H1 (cell line): ENCODE measurements at regions not wholly inside any gene's neighbourhood (a gene's known extent, or its start where the extent isn't known, plus 50 kb on each side); places are given as distances from the start of the nearest gene placed in this dataset.

ENCODE experiments used
- CTCF ChIA-PET: fragments of 300-600 bp; sonication (Branson Sonifier 250); formaldehyde crosslinking; loops from one replicate; lab custom pipeline; 2021; ENCODE audit not compliant: partially characterized antibody; lab: Charles Lee
- POLR2A ChIA-PET: fragments of 300-600 bp; sonication (Branson Sonifier 250); formaldehyde crosslinking; loops from one replicate; lab custom pipeline; 2021; ENCODE audit warnings: inconsistent platforms; ENCODE audit not compliant: partially characterized antibody; lab: Charles Lee
- DNase-seq, 2 experiments: peaks; one replicate each; pipeline versions ENCODE4 v3.0.0 to v3.0.0-alpha.2; 2010 to 2022; ENCODE audit warnings: low spot score in 2 of 2, low read depth in 1 of 2, mixed read lengths in 1 of 2
- FAIRE-seq: peaks from 2 replicates; lab custom pipeline; 2011; peaks lifted over from hg19 to GRCh38; lab: Jason Lieb, UNC
- H2AFZ ChIP-seq: 2 replicates; pipeline ENCODE4 v1.8.1; 2012; ENCODE audit warnings: low read length, inconsistent platforms
- H2AK5ac ChIP-seq: 2 replicates; pipeline ENCODE4 v1.6.1; 2013; ENCODE audit warnings: low read depth, low read length
- H2BK120ac ChIP-seq: replicated peaks from 2 replicates; pipeline ENCODE3; 2013; ENCODE audit warnings: low read depth, low read length, inconsistent platforms
- H2BK12ac ChIP-seq: 2 replicates; pipeline ENCODE4 v1.6.1; 2013; ENCODE audit warnings: low read depth, low read length
- H2BK15ac ChIP-seq: 2 replicates; pipeline ENCODE4 v1.6.1; 2013; ENCODE audit warnings: low read length
- H2BK20ac ChIP-seq: 2 replicates; pipeline ENCODE4 v1.6.1; 2013; ENCODE audit warnings: low read length
- H2BK5ac ChIP-seq: 2 replicates; pipeline ENCODE4 v1.6.1; 2013; ENCODE audit warnings: low read depth, low read length
- H3K14ac ChIP-seq: 2 replicates; pipeline ENCODE4 v1.6.1; 2013; ENCODE audit warnings: inconsistent platforms; ENCODE audit not compliant: insufficient read length
- H3K18ac ChIP-seq: 2 replicates; pipeline ENCODE4 v1.6.1; 2013; ENCODE audit warnings: low read length; ENCODE audit errors: extremely low read depth
- H3K23ac ChIP-seq: 2 replicates; pipeline ENCODE4 v1.6.1; 2013; ENCODE audit warnings: inconsistent platforms; ENCODE audit not compliant: insufficient read length
- H3K23me2 ChIP-seq: 2 replicates; pipeline ENCODE4 v1.6.1; 2013; ENCODE audit warnings: low read depth, low read length
- H3K27ac ChIP-seq: 2 replicates; pipeline ENCODE4 v1.6.1; 2011; ENCODE audit warnings: low read depth, low read length, inconsistent platforms
- H3K27me3 ChIP-seq, 4 experiments: replicated peaks in 1 of 4; 1 replicate in 1 of 4; 2 replicates in 3 of 4; pipeline versions ENCODE4 v1.6.1 to v1.8.1; 2011 to 2013; ENCODE audit warnings: low read length in 3 of 4, mild to moderate bottlenecking in 3 of 4, inconsistent platforms in 2 of 4, mixed read lengths in 2 of 4, moderate library complexity in 1 of 4; ENCODE audit not compliant: control insufficient read depth in 3 of 4, insufficient read depth in 3 of 4; ENCODE audit errors: extremely low read depth in 1 of 4
- H3K36me3 ChIP-seq, 4 experiments: 2 replicates each; pipeline versions ENCODE4 v1.6.1 to v1.8.1; 2011 to 2013; ENCODE audit warnings: mild to moderate bottlenecking in 4 of 4, low read length in 3 of 4, moderate library complexity in 2 of 4, control low read depth in 1 of 4, inconsistent platforms in 1 of 4; ENCODE audit not compliant: insufficient read depth in 4 of 4, control insufficient read depth in 2 of 4
- H3K4ac ChIP-seq: replicated peaks from 2 replicates; pipeline ENCODE3; 2013; ENCODE audit warnings: low read length, low read depth, mixed read lengths, inconsistent platforms; ENCODE audit not compliant: insufficient read length
- H3K4me1 ChIP-seq, 4 experiments: replicated peaks in 1 of 4; 1 replicate in 1 of 4; 2 replicates in 3 of 4; pipeline versions ENCODE4 v1.6.1 to v1.8.1; 2011 to 2013; ENCODE audit warnings: low read length in 3 of 4, inconsistent platforms in 2 of 4, mixed read lengths in 1 of 4; ENCODE audit not compliant: insufficient read depth in 4 of 4, control insufficient read depth in 3 of 4
- H3K4me2 ChIP-seq, 2 experiments: 2 replicates each; pipeline versions ENCODE4 v1.6.1 to v1.8.1; 2011 to 2013; ENCODE audit warnings: low read depth in 2 of 2, low read length in 2 of 2, control low read depth in 1 of 2, inconsistent platforms in 1 of 2, mild to moderate bottlenecking in 1 of 2; ENCODE audit not compliant: insufficient read depth in 1 of 2
- H3K4me3 ChIP-seq, 4 experiments: fragments of 200-600, 300-600 bp in 1 of 4; sonication (generic), shearing (Covaris generic), sonication (Bioruptor Twin) in 1 of 4; 2 replicates each; pipeline versions ENCODE4 v1.5.1 to v1.8.1; 2011 to 2016; ENCODE audit warnings: low read length in 4 of 4, low read depth in 3 of 4, control low read depth in 2 of 4, inconsistent platforms in 2 of 4, mild to moderate bottlenecking in 2 of 4, mixed read lengths in 1 of 4, moderate library complexity in 1 of 4; ENCODE audit not compliant: insufficient read depth in 2 of 4; ENCODE audit errors: extremely low read depth in 1 of 4
- H3K56ac ChIP-seq: replicated peaks from 2 replicates; pipeline ENCODE3; 2013; ENCODE audit warnings: low read depth, mild to moderate bottlenecking, mixed read lengths, low read length, inconsistent platforms; ENCODE audit not compliant: insufficient read length
- H3K79me1 ChIP-seq: 2 replicates; pipeline ENCODE4 v1.6.1; 2013; ENCODE audit warnings: low read depth, low read length, control low read depth
- H3K79me2 ChIP-seq, 2 experiments: 2 replicates each; pipeline versions ENCODE4 v1.6.1 to v1.8.1; 2012 to 2013; ENCODE audit warnings: low read length in 2 of 2, mild to moderate bottlenecking in 2 of 2, inconsistent platforms in 1 of 2; ENCODE audit not compliant: insufficient read depth in 2 of 2, control insufficient read depth in 1 of 2
- H3K9ac ChIP-seq, 4 experiments: replicated peaks in 1 of 4; 1 replicate in 1 of 4; 2 replicates in 3 of 4; pipeline versions ENCODE4 v1.6.1 to v1.8.1; 2011 to 2013; ENCODE audit warnings: low read depth in 3 of 4, low read length in 3 of 4, control low read depth in 2 of 4, mild to moderate bottlenecking in 2 of 4, moderate library complexity in 2 of 4, inconsistent platforms in 1 of 4; ENCODE audit errors: extremely low read depth in 1 of 4
- H3K9me3 ChIP-seq, 2 experiments: 2 replicates each; pipeline versions ENCODE4 v1.6.1 to v1.8.1; 2012 to 2013; ENCODE audit warnings: mild to moderate bottlenecking in 2 of 2, moderate library complexity in 2 of 2, control low read depth in 1 of 2, inconsistent platforms in 1 of 2, low read depth in 1 of 2, low read length in 1 of 2, mixed read lengths in 1 of 2; ENCODE audit not compliant: insufficient read depth in 2 of 2
- H4K20me1 ChIP-seq, 2 experiments: replicated peaks in 1 of 2; 2 replicates each; pipeline versions ENCODE3 to v1.8.1; 2011 to 2013; ENCODE audit warnings: inconsistent platforms in 2 of 2, low read length in 2 of 2, mild to moderate bottlenecking in 1 of 2; ENCODE audit not compliant: insufficient read depth in 2 of 2, control insufficient read depth in 1 of 2
- H4K5ac ChIP-seq: 2 replicates; pipeline ENCODE4 v1.6.1; 2013; ENCODE audit warnings: low read length, low read depth, mixed read lengths, inconsistent platforms; ENCODE audit not compliant: insufficient read length
- H4K8ac ChIP-seq: 2 replicates; pipeline ENCODE4 v1.8.0; 2013; ENCODE audit warnings: mild to moderate bottlenecking, moderate library complexity, low read length, inconsistent platforms; ENCODE audit not compliant: insufficient read depth; ENCODE audit errors: extremely low read depth
- H4K91ac ChIP-seq: replicated peaks from 2 replicates; pipeline ENCODE3; 2013; ENCODE audit warnings: low read length, mixed read lengths, inconsistent platforms; ENCODE audit not compliant: insufficient read length
- CEBPB ChIP-seq: IDR thresholded peaks from 2 replicates; pipeline ENCODE4 v1.6.1; 2012; ENCODE audit warnings: low read depth, low read length
- CTCF ChIP-seq, 3 experiments: IDR thresholded peaks; 1 replicate in 2 of 3; 2 replicates in 1 of 3; pipeline versions ENCODE4 v1.5.1 to v1.6.1; 2011; ENCODE audit warnings: low read length in 3 of 3, mild to moderate bottlenecking in 3 of 3, inconsistent platforms in 2 of 3, low read depth in 1 of 3, moderate library complexity in 1 of 3; ENCODE audit not compliant: insufficient read depth in 1 of 3; ENCODE audit errors: control extremely low read depth in 1 of 3
- EZH2 ChIP-seq: fragments of 200-600 bp; sonication (generic); IDR thresholded peaks from 2 replicates; pipeline ENCODE4 v1.7.1; 2012; ENCODE audit warnings: low read depth, mild to moderate bottlenecking, moderate library complexity, low read length, inconsistent platforms; ENCODE audit not compliant: severe bottlenecking
- GTF2F1 ChIP-seq: IDR thresholded peaks from 2 replicates; pipeline ENCODE4 v1.6.1; 2012; ENCODE audit warnings: low read depth, low read length, improper control_type of control experiment, borderline replicate concordance
- HDAC6 ChIP-seq: IDR thresholded peaks from one replicate; pipeline ENCODE4 v1.7.1; 2012; ENCODE audit warnings: low read depth, mild to moderate bottlenecking, inconsistent platforms, low read length, moderate library complexity
- JUN ChIP-seq: IDR thresholded peaks from 2 replicates; pipeline ENCODE4 v1.6.1; 2011; ENCODE audit warnings: low read depth, mild to moderate bottlenecking, improper control_type of control experiment, low read length
- JUND ChIP-seq: IDR thresholded peaks from 2 replicates; pipeline ENCODE4 v1.6.1; 2011; ENCODE audit warnings: mild to moderate bottlenecking, improper control_type of control experiment, low read length
- KDM5A ChIP-seq: fragments of 200-600 bp; IDR thresholded peaks from 2 replicates; pipeline ENCODE4 v1.7.1; 2012; ENCODE audit warnings: mild to moderate bottlenecking, low read length, inconsistent platforms, mixed read lengths
- NANOG ChIP-seq: IDR thresholded peaks from 2 replicates; pipeline ENCODE4 v1.6.1; 2011; ENCODE audit warnings: low read length, low read depth, mild to moderate bottlenecking, inconsistent platforms; ENCODE audit not compliant: insufficient read depth, poor library complexity, severe bottlenecking
- POLR2AphosphoS5 ChIP-seq: IDR thresholded peaks from 2 replicates; pipeline ENCODE4 v1.6.1; 2011; ENCODE audit warnings: low read depth, low read length
- SUZ12 ChIP-seq: fragments of 200-600 bp; sonication (generic); IDR thresholded peaks from 2 replicates; pipeline ENCODE4 v1.6.1; 2012; ENCODE audit warnings: mild to moderate bottlenecking, inconsistent platforms, low read length, moderate library complexity, mixed read lengths
- TBP ChIP-seq: IDR thresholded peaks from 2 replicates; pipeline ENCODE4 v1.6.1; 2011; ENCODE audit warnings: low read depth, low read length, improper control_type of control experiment
- TCF12 ChIP-seq: IDR thresholded peaks from 2 replicates; pipeline ENCODE4 v1.6.1; 2011; ENCODE audit warnings: low read depth, mild to moderate bottlenecking, low read length
- WGBS, 2 experiments: shearing (Covaris generic) in 1 of 2; methylation state at CpG; one replicate each; pipeline versions ENCODE4 v1.1.6 to v1.1.7; 2013 to 2015; ENCODE audit warnings: low lambda C conversion rate in 2 of 2, mixed read lengths in 2 of 2, inconsistent platforms in 1 of 2, low coverage in 1 of 2, missing lambda C conversion rate in 1 of 2; ENCODE audit not compliant: insufficient replicate concordance in 2 of 2, insufficient coverage in 1 of 2, insufficient read length in 1 of 2; ENCODE audit errors: extremely low coverage in 1 of 2, missing lambda C conversion rate in 1 of 2; 5-methylcytosine and 5-hydroxymethylcytosine counted together

GRCh38 chr1:193580419-193580818, 394.0 kb upstream of the B3GALT2 start:
- H3K9me3 ChIP-seq: no peaks in the 10 kb centered on the region
- H4K5ac ChIP-seq: no peak overlapping the region
- no peaks in the 10 kb centered on the region for H3K27me3 ChIP-seq
- H2AK5ac ChIP-seq: no peak overlapping the region
- H2BK12ac ChIP-seq: no peak overlapping the region
- no peak overlapping the region for H3K27ac ChIP-seq
- no peak overlapping the region for H4K8ac ChIP-seq
- no peaks in the 10 kb centered on the region for H3K36me3 ChIP-seq
- WGBS, 2 experiments: 93% methylated on average over 3 of the region's 3 CpGs; no CpG with 5 or more reads in 1 of the 2 experiments
- H2BK15ac ChIP-seq: no peak overlapping the region
- no peaks in the 10 kb centered on the region for H4K20me1 ChIP-seq
- no peak overlapping the region for H3K56ac ChIP-seq
- no peaks in the 10 kb centered on the region for H3K79me1 ChIP-seq
- no peak overlapping the region for H3K4ac ChIP-seq
- no peak overlapping the region for H2AFZ ChIP-seq
- ChIA-PET POLR2A (interaction anchor here (1.4 kb wide), 1 partner anchor 8 kb away, joined by 5 read pairs; no protein-coding TSS in a partner anchor), CTCF (no interaction called here)
- H3K18ac ChIP-seq: no peak overlapping the region
- no peak overlapping the region for H3K23ac ChIP-seq
- H3K79me2 ChIP-seq: no peaks in the 10 kb centered on the region
- no peak overlapping the region for H2BK5ac ChIP-seq
- H4K91ac ChIP-seq: no peak overlapping the region
- no peak overlapping the region for H3K4me3 ChIP-seq
- FAIRE-seq (no peak), DNase-seq (no peak)
- H3K4me1 ChIP-seq: no peaks in the 10 kb centered on the region
- H2BK20ac ChIP-seq: no peak overlapping the region
- no peak overlapping the region for H3K14ac ChIP-seq
- H3K9ac ChIP-seq: no peak overlapping the region
- no peak overlapping the region for H2BK120ac ChIP-seq
- no peak overlapping the region for H3K4me2 ChIP-seq
- H3K23me2 ChIP-seq: no peaks in the 10 kb centered on the region; the same call in 1 of the 2 replicates
- TF ChIP-seq EZH2 (no peak), HDAC6 (no peak), CEBPB (no peak), KDM5A (no peak), JUND (no peak), CTCF (IDR thresholded peaks at IDR 0.05; ENCODE audit: control extremely low read depth in 1 of 3, insufficient read depth in 1 of 3, low read depth in 1 of 3, low read length in 3 of 3) (no peak), TCF12 (no peak), GTF2F1 (no peak), SUZ12 (no peak), TBP (no peak), JUN (no peak), POLR2AphosphoS5 (no peak), NANOG (no peak)
